ENCODE measurements at regions not wholly inside any gene's neighbourhood (a gene's known extent, or its start where the extent isn't known, plus 50 kb on each side); places are given as distances from the start of the nearest gene placed in this dataset.

DNA sequence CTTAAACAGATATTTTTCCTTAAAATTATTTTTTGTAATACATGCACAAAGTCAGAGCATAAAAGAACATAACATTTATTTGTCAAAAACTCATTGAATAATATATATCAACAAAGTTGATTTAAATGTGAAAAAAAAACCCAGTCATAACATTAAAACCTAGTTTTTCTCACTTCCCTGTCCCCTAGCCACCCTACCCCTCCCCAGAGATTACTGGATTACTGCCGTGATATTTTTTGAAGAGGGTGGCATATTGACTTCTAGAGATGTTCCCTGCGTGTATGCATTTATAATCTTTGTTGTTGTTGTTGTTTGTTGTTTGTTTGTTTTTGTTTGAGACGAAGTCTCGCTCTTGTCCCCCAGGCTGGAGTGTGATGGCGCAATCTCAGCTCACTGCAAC is 52.4 kb upstream of the ARMC2 start:
- TF ChIP-seq, protein P1, sequence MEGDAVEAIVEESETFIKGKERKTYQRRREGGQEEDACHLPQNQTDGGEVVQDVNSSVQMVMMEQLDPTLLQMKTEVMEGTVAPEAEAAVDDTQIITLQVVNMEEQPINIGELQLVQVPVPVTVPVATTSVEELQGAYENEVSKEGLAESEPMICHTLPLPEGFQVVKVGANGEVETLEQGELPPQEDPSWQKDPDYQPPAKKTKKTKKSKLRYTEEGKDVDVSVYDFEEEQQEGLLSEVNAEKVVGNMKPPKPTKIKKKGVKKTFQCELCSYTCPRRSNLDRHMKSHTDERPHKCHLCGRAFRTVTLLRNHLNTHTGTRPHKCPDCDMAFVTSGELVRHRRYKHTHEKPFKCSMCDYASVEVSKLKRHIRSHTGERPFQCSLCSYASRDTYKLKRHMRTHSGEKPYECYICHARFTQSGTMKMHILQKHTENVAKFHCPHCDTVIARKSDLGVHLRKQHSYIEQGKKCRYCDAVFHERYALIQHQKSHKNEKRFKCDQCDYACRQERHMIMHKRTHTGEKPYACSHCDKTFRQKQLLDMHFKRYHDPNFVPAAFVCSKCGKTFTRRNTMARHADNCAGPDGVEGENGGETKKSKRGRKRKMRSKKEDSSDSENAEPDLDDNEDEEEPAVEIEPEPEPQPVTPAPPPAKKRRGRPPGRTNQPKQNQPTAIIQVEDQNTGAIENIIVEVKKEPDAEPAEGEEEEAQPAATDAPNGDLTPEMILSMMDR (conservative IDR thresholded peaks at IDR 0.05) = no peak
- TF ChIP-seq ZFX (IDR thresholded peaks at IDR 0.05) = no peak
